Keratinocyte (primary cell): ENCODE measurements at regions not wholly inside any gene's neighbourhood (a gene's known extent, or its start where the extent isn't known, plus 50 kb on each side); places are given as distances from the start of the nearest gene placed in this dataset.
A peak's percentile ranks its signal among the peaks of the same experiment; 100 is the strongest.

Experiments used
- DNase-seq: peaks from one replicate; pipeline ENCODE4 v3.0.0-alpha.2; 2011; ENCODE audit warnings: low read depth, missing footprints, low spot score
- FAIRE-seq: peaks from 2 replicates; lab custom pipeline; 2011; peaks lifted over from hg19 to GRCh38; lab: Jason Lieb, UNC
- H2AFZ ChIP-seq: 2 replicates; pipeline ENCODE4 v1.6.0; 2012; ENCODE audit warnings: low read length, control low read depth, inconsistent platforms; ENCODE audit not compliant: control insufficient read depth
- H3K27ac ChIP-seq: 2 replicates; pipeline ENCODE4 v1.5.1; 2011; ENCODE audit warnings: low read length; ENCODE audit not compliant: control insufficient read depth, insufficient read depth
- H3K27me3 ChIP-seq: 3 replicates; pipeline ENCODE4 v1.6.0; 2011; ENCODE audit warnings: low read length; ENCODE audit not compliant: control insufficient read depth, insufficient read depth; ENCODE audit errors: extremely low read depth
- H3K36me3 ChIP-seq, 2 experiments: 2 replicates in 1 of 2; 3 replicates in 1 of 2; pipeline ENCODE4 v1.5.1; 2011; ENCODE audit warnings: low read length in 2 of 2, mild to moderate bottlenecking in 1 of 2; ENCODE audit not compliant: control insufficient read depth in 2 of 2, insufficient read depth in 2 of 2; ENCODE audit errors: extremely low read depth in 1 of 2
- H3K4me1 ChIP-seq: 3 replicates; pipeline ENCODE4 v1.5.1; 2011; ENCODE audit warnings: low read length; ENCODE audit not compliant: control insufficient read depth, insufficient read depth; ENCODE audit errors: extremely low read depth
- H3K4me2 ChIP-seq: 3 replicates; pipeline ENCODE4 v1.6.0; 2011; ENCODE audit warnings: low read depth, low read length; ENCODE audit not compliant: control insufficient read depth, insufficient read depth; ENCODE audit errors: extremely low read depth
- H3K4me3 ChIP-seq, 3 experiments: fragments of 200-600 bp in 1 of 3; sonication (generic) in 1 of 3; 2 replicates in 2 of 3; 3 replicates in 1 of 3; pipeline ENCODE4 v1.5.1; 2011 to 2016; ENCODE audit warnings: low read length in 3 of 3, mild to moderate bottlenecking in 3 of 3, control low read depth in 2 of 3, inconsistent platforms in 1 of 3, low read depth in 1 of 3, mixed read lengths in 1 of 3, mixed run types in 1 of 3, moderate library complexity in 1 of 3; ENCODE audit not compliant: control insufficient read depth in 2 of 3, insufficient read depth in 2 of 3; ENCODE audit errors: extremely low read depth in 1 of 3
- H3K79me2 ChIP-seq: 2 replicates; pipeline ENCODE4 v1.6.0; 2012; ENCODE audit warnings: low read length; ENCODE audit not compliant: control insufficient read depth, insufficient read depth
- H3K9ac ChIP-seq: 3 replicates; pipeline ENCODE4 v1.6.0; 2011; ENCODE audit warnings: low read length; ENCODE audit not compliant: control insufficient read depth, insufficient read depth; ENCODE audit errors: extremely low read depth
- H3K9me1 ChIP-seq: 3 replicates; pipeline ENCODE4 v1.6.0; 2011; ENCODE audit warnings: low read length; ENCODE audit not compliant: control insufficient read depth, insufficient read depth; ENCODE audit errors: extremely low read depth
- H3K9me3 ChIP-seq: 2 replicates; pipeline ENCODE4 v1.5.1; 2012; ENCODE audit warnings: low read depth, low read length; ENCODE audit not compliant: control insufficient read depth
- H4K20me1 ChIP-seq: 3 replicates; pipeline ENCODE4 v1.6.0; 2011; ENCODE audit warnings: low read length; ENCODE audit not compliant: control insufficient read depth, insufficient read depth; ENCODE audit errors: extremely low read depth
- EZH2 ChIP-seq: IDR thresholded peaks from one replicate; pipeline ENCODE4 v1.6.1; 2012; ENCODE audit warnings: inconsistent platforms, mild to moderate bottlenecking, low read length, moderate library complexity
- dilution Hi-C: fragments of 300-500 bp; cut with MboI; formaldehyde crosslinking; loops from one replicate; pipeline ENCODE4 v1.7.0; 2020; ENCODE audit warnings: low sequenced_read_pairs; ENCODE audit not compliant: extremely low pct_ligation_motif_present
- TF ChIP-seq, protein P1 (sequence below), 3 experiments: IDR thresholded peaks in 1 of 3; conservative IDR thresholded peaks in 1 of 3; optimal IDR thresholded peaks in 1 of 3; 2 replicates in 2 of 3; 3 replicates in 1 of 3; pipeline versions ENCODE3 to v1.5.1; 2011; ENCODE audit warnings: low read length in 3 of 3, mild to moderate bottlenecking in 3 of 3, moderate library complexity in 2 of 3, control low read depth in 1 of 3, inconsistent platforms in 1 of 3; ENCODE audit not compliant: insufficient read depth in 2 of 3; ENCODE audit errors: extremely low read depth in 1 of 3

DNA sequence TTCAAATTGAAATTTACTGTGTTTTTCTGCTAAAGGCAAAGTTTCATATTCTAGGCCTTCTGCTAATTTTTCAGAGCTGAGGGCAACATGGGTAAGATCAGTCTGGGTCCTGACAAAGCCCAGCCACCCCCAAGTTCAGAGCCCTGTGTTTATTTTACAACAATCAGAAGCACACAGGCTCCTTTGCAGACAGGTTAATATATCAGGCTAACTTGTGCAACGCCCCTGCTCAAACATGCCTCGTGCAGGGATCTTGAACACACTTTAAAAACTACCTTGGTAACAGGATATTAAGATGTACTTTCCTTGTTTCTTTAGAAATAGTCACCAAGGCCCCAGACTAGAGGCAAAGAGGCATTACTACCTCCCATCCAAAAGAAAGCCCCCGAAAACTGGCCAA lies 64.0 kb downstream of the POLR2M start:
- no peaks in the 10 kb centered on the region for H3K36me3 ChIP-seq
- FAIRE-seq: no peak
- no peaks in the 10 kb centered on the region for H4K20me1 ChIP-seq
- H3K27me3 ChIP-seq: no peaks in the 10 kb centered on the region
- no peaks in the 10 kb centered on the region for H3K9me3 ChIP-seq
- H3K4me3 ChIP-seq: no peak overlapping the region
- no peak for DNase-seq
- no peak overlapping the region for H2AFZ ChIP-seq
- no peaks in the 10 kb centered on the region for H3K9me1 ChIP-seq
- no peak overlapping the region for H3K27ac ChIP-seq
- H3K4me2 ChIP-seq: no peak overlapping the region
- TF ChIP-seq, protein P1, sequence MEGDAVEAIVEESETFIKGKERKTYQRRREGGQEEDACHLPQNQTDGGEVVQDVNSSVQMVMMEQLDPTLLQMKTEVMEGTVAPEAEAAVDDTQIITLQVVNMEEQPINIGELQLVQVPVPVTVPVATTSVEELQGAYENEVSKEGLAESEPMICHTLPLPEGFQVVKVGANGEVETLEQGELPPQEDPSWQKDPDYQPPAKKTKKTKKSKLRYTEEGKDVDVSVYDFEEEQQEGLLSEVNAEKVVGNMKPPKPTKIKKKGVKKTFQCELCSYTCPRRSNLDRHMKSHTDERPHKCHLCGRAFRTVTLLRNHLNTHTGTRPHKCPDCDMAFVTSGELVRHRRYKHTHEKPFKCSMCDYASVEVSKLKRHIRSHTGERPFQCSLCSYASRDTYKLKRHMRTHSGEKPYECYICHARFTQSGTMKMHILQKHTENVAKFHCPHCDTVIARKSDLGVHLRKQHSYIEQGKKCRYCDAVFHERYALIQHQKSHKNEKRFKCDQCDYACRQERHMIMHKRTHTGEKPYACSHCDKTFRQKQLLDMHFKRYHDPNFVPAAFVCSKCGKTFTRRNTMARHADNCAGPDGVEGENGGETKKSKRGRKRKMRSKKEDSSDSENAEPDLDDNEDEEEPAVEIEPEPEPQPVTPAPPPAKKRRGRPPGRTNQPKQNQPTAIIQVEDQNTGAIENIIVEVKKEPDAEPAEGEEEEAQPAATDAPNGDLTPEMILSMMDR (optimal IDR thresholded peaks at IDR 0.05 in 1 of 3, IDR thresholded peaks at IDR 0.05 in 1 of 3, conservative IDR thresholded peaks at IDR 0.05 in 1 of 3; ENCODE audit: extremely low read depth in 1 of 3, insufficient read depth in 2 of 3, low read length in 3 of 3): no peak
- TF ChIP-seq EZH2: no peak
- H3K4me1 ChIP-seq: peaks cover 8% of the 10 kb centered on the region
- dilution Hi-C loops: no loop called here
- H3K79me2 ChIP-seq: no peaks in the 10 kb centered on the region
- no peak overlapping the region for H3K9ac ChIP-seq

DNA sequence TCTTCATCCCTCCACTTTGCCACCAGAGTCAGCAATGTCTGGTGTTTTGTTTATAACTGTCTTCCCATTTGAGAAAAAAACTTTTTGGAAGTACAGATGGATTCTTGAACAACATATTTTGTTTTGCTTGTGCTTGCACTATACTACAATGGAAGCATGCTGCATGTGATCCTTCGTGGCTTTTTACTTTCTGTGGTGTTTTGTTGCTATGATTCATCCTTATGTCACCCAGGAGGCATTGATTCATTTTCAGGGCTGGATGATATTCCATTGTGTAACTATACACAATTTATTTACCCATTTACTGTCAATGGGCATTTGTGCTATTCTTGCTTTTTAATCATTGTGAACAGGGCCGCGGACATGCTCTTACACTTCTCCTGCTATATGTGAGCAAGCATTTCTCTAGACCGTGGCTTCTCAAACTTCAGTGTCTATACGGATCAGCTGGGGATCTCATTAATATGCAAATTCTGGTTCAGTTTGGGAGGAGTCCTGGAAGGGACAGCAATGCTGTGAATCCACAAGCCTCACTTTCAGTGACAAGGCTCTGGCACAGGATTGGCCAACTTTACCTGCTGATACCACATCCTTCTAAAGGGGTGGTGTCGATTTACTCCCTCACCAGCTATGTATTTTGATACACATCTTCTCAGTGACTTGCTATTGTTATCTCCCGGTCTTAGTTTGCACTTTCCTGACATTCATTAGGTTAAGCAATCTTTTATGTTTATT lies 65.9 kb downstream of the POLR2M start:
- Histone ChIP-seq H3K79me2 (no peaks in the 10 kb centered on the region), H3K9ac (no peak overlapping the region), H3K4me1 (peaks cover 8% of the 10 kb centered on the region), H4K20me1 (no peaks in the 10 kb centered on the region), H2AFZ (no peak overlapping the region), H3K4me3 (no peak overlapping the region), H3K27ac (no peak overlapping the region), H3K9me3 (no peaks in the 10 kb centered on the region), H3K4me2 (no peak overlapping the region), H3K9me1 (no peaks in the 10 kb centered on the region), H3K36me3 (no peaks in the 10 kb centered on the region), H3K27me3 (no peaks in the 10 kb centered on the region)
- dilution Hi-C loops: no loop called here
- FAIRE-seq: peak; percentile 87
- no peak for TF ChIP-seq EZH2
- TF ChIP-seq, protein P1 (optimal IDR thresholded peaks at IDR 0.05 in 1 of 3, IDR thresholded peaks at IDR 0.05 in 1 of 3, conservative IDR thresholded peaks at IDR 0.05 in 1 of 3; ENCODE audit: extremely low read depth in 1 of 3, insufficient read depth in 2 of 3, low read length in 3 of 3): no peak
- no peak for DNase-seq
